ENCODE measurements at regions not wholly inside any gene's neighbourhood (a gene's known extent, or its start where the extent isn't known, plus 50 kb on each side); places are given as distances from the start of the nearest gene placed in this dataset.

GRCh38 chr2:236341721-236342120 is 77.5 kb upstream of the ASB18 start:
- no peaks in the 10 kb centered on the region for H3K9me3 Mint-ChIP-seq
- H3K36me3 Mint-ChIP-seq (ENCODE audit: low read depth): no peaks in the 10 kb centered on the region
- H3K4me1 Mint-ChIP-seq (ENCODE audit: low read depth): peaks cover 8% of the 10 kb centered on the region
- no peak overlapping the region for H3K4me3 Mint-ChIP-seq
- H3K27ac Mint-ChIP-seq: no peak overlapping the region
- H3K27me3 Mint-ChIP-seq: peaks cover 10% of the 10 kb centered on the region
- intact Hi-C loops (cut with micrococcal nuclease): no loop called here

- intact Hi-C loops (cut with micrococcal nuclease): no loop called here
- Mint-ChIP-seq H3K27ac (no peak overlapping the region), H3K9me3 (no peaks in the 10 kb centered on the region), H3K27me3 (peaks cover 6% of the 10 kb centered on the region), H3K36me3 (ENCODE audit: low read depth) (no peaks in the 10 kb centered on the region), H3K4me1 (ENCODE audit: low read depth) (peaks cover 8% of the 10 kb centered on the region), H3K4me3 (no peak overlapping the region)
Measured at GRCh38 chr2:236342507-236342906, 78.3 kb upstream of the ASB18 start.

GRCh38 chr2:236342951-236343350 is 78.7 kb upstream of the ASB18 start:
- no peak overlapping the region for H3K4me3 Mint-ChIP-seq
- H3K27ac Mint-ChIP-seq: no peak overlapping the region
- H3K36me3 Mint-ChIP-seq (ENCODE audit: low read depth): no peaks in the 10 kb centered on the region
- H3K9me3 Mint-ChIP-seq: no peaks in the 10 kb centered on the region
- H3K27me3 Mint-ChIP-seq: peaks cover 4% of the 10 kb centered on the region
- intact Hi-C loops (cut with micrococcal nuclease): no loop called here
- H3K4me1 Mint-ChIP-seq (ENCODE audit: low read depth): peaks cover 8% of the 10 kb centered on the region

DNA sequence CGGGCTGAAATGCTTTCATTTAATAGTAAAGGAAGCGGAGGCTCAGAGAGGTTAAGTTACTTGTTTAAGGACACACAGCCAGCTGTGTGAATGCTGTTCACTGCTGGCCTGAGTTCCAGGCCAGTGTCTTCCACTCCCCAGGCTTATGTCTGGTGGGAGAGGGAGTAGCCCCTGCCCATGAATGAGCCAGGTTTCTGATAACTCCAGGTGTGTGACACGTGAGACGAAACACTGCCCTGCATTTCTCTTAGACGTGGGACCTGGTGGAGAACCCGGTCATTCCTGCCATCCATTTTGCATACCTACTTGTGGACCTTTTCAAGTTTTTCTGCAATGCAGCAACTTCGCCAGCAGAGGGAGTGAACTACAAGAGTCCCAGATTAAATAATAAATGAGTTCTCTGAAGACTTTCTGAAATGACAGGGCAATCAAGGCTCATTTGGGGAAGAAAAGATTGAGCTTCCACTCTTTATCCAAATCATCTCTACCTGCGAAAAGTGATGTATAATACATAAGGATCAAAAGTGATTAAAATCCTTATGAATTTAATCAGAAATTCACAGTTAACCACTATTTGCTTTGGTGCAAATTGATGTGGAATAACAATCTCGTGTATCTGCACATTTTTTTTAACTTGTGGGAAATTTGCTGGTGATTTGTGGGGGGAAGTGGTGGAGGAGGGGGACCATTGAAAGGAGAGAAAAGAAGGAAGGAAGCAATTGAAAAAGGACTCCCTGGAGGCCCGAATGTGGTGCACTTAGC is 79.4 kb upstream of the ASB18 start:
- intact Hi-C loops (cut with micrococcal nuclease): loop anchor here (2.0 kb wide), 1 partner anchor 727 kb away; no protein-coding TSS in a partner anchor
- H3K4me3 Mint-ChIP-seq: no peak overlapping the region
- peaks cover 7% of the 10 kb centered on the region for H3K4me1 Mint-ChIP-seq (ENCODE audit: low read depth)
- peaks cover 2% of the 10 kb centered on the region for H3K27me3 Mint-ChIP-seq
- H3K27ac Mint-ChIP-seq: no peak overlapping the region
- no peaks in the 10 kb centered on the region for H3K36me3 Mint-ChIP-seq (ENCODE audit: low read depth)
- no peaks in the 10 kb centered on the region for H3K9me3 Mint-ChIP-seq

DNA sequence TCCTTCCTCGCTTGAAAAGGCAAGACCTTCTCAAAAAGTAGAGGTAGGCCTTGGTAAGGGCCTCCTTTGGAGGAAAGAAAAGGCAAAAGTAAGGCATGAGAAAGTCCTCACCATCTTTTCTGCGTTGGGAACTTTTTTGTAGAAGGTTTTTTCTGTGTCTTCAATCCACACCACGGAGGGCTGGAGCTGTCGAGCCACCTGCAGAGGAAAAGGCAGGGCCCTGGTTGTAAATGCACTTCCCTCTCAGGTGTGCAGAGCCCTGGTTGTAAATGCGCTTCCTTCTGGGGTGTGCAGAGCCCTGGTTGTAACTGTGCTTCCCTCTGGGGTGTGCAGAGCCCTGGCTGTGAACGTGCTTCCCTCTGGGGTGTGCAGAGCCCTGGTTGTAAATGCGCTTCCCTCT is 80.2 kb upstream of the ASB18 start:
- Mint-ChIP-seq H3K4me1 (ENCODE audit: low read depth) (no peaks in the 10 kb centered on the region), H3K27ac (no peak overlapping the region), H3K27me3 (peaks cover 2% of the 10 kb centered on the region), H3K9me3 (no peaks in the 10 kb centered on the region), H3K4me3 (no peak overlapping the region), H3K36me3 (ENCODE audit: low read depth) (no peaks in the 10 kb centered on the region)
- intact Hi-C loops (cut with micrococcal nuclease): loop anchor here (2.0 kb wide), 1 partner anchor 726 kb away; no protein-coding TSS in a partner anchor

DNA sequence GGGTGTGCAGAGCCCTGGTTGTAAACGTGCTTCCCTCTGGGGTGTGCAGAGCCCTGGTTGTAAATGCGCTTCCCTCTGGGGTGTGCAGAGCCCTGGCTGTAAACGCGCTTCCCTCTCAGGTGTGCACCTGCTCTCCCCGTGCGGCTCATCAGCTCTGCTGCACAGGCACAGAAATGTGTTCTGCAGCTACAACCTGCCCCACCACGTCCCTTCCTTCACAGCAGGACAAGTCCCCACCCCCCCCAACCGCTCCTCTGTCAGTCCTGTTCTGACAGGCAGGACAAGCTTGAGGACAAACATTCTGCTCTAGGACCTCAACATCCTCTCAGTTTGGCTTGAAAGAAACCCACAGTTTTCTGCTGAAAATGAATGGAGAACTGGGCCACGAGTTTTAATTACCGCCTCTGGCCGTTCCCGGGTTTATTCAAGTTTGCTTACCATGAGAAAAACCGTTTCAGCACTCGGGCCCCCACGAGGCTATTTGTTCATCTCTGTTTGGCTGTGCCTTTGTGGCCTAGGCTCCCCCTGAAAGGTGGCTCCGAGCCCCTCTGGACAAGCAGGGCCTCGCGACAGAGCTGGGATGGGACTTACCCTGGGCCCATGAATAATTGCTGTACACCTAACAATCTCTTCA is 81.0 kb upstream of the ASB18 start:
- Mint-ChIP-seq H3K27me3 (peaks cover 2% of the 10 kb centered on the region), H3K9me3 (no peaks in the 10 kb centered on the region), H3K27ac (no peak overlapping the region), H3K4me1 (ENCODE audit: low read depth) (no peaks in the 10 kb centered on the region), H3K4me3 (no peak overlapping the region), H3K36me3 (ENCODE audit: low read depth) (no peaks in the 10 kb centered on the region)
- intact Hi-C loops (cut with micrococcal nuclease): loop anchor here (2.0 kb wide), 1 partner anchor 726 kb away; no protein-coding TSS in a partner anchor

- Mint-ChIP-seq H3K27ac (no peak overlapping the region), H3K27me3 (peaks cover 2% of the 10 kb centered on the region), H3K36me3 (ENCODE audit: low read depth) (no peaks in the 10 kb centered on the region), H3K4me1 (ENCODE audit: low read depth) (no peaks in the 10 kb centered on the region), H3K4me3 (no peak overlapping the region), H3K9me3 (no peaks in the 10 kb centered on the region)
- intact Hi-C loops (cut with micrococcal nuclease): no loop called here
Measured at GRCh38 chr2:236346366-236346765, 82.2 kb upstream of the ASB18 start.

DNA sequence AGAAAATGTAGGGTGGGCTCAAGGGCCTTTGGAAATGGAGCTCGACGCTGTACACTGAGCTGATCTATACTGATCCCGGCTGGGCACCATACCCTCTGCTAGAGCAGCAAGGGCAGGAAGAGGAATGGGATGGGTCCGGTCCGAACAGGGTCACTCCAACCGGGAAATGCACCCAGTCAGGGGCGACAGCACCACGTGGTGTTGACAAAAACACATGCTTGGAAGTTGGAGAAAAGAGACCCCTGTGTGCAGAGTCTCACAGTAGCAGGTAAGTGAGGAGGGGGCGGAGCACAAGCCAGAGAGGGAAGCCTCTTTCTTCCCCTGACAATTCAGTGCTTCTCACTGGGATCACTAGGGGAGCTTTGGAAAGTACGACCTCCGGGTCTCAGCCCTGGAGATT is 84.1 kb upstream of the ASB18 start:
- peaks cover 5% of the 10 kb centered on the region for H3K27me3 Mint-ChIP-seq
- intact Hi-C loops (cut with micrococcal nuclease): no loop called here
- H3K27ac Mint-ChIP-seq: no peak overlapping the region
- no peaks in the 10 kb centered on the region for H3K4me1 Mint-ChIP-seq (ENCODE audit: low read depth)
- H3K4me3 Mint-ChIP-seq: no peak overlapping the region
- no peaks in the 10 kb centered on the region for H3K9me3 Mint-ChIP-seq
- H3K36me3 Mint-ChIP-seq (ENCODE audit: low read depth): no peaks in the 10 kb centered on the region

GRCh38 chr2:236348976-236349375 is 84.8 kb upstream of the ASB18 start:
- H3K4me1 Mint-ChIP-seq (ENCODE audit: low read depth): no peaks in the 10 kb centered on the region
- intact Hi-C loops (cut with micrococcal nuclease): no loop called here
- H3K27ac Mint-ChIP-seq: no peak overlapping the region
- H3K4me3 Mint-ChIP-seq: no peak overlapping the region
- peaks cover 5% of the 10 kb centered on the region for H3K27me3 Mint-ChIP-seq
- no peaks in the 10 kb centered on the region for H3K36me3 Mint-ChIP-seq (ENCODE audit: low read depth)
- H3K9me3 Mint-ChIP-seq: no peaks in the 10 kb centered on the region

DNA sequence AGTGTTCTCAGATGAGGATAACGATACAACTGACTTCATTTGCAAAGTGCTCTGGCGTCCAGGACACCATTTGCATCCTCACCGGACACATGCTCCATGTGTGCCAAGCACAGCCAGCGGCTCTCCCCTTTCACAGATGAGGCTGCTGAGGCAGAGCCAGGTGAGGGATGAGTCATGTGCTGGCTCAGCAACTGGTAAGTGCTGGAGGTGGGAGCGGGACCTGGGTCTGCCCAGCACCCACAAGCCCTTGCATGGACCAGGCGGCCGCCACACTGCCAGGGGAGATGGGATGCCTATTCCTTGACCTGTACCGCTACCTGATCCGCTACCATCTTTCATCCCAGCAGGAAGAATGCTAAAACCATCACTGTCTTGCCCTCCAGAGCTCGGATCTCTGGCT is 86.2 kb upstream of the ASB18 start:
- H3K27me3 Mint-ChIP-seq: peaks cover 5% of the 10 kb centered on the region
- H3K4me3 Mint-ChIP-seq: no peak overlapping the region
- H3K36me3 Mint-ChIP-seq (ENCODE audit: low read depth): no peaks in the 10 kb centered on the region
- H3K9me3 Mint-ChIP-seq: no peaks in the 10 kb centered on the region
- H3K27ac Mint-ChIP-seq: no peak overlapping the region
- no peaks in the 10 kb centered on the region for H3K4me1 Mint-ChIP-seq (ENCODE audit: low read depth)
- intact Hi-C loops (cut with micrococcal nuclease): loop anchor here (10.0 kb wide), 1 partner anchor 164 kb away; no protein-coding TSS in a partner anchor

DNA sequence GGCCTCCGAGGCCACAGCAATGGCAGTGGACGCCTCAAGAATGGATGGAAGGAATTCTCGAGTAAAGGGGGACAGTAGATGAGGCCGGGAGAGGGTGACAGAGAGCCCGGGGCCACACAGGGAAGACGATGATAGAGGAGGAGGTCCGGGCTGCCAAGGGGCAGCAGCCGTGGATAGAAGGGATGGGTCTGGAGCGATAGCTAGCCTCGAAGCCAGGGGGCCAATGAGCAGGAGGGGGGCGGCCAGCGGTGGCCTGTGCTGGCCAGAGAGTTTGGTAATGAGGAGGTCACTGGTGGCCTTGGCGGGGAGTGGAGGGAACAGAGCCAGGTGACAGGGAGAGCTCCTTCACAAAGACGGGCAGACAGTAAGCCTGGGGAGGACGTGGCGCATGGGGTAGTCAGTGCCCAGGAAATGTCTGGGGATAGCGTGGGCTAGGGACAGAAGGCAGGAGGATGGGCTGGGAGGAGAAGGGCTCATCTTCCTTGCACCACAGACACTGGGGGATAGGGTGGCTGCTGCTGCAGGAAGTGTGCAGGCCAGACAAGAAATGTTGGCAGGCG is 87.8 kb upstream of the ASB18 start:
- intact Hi-C loops (cut with micrococcal nuclease): loop anchor here (10.0 kb wide), 1 partner anchor 163 kb away; no protein-coding TSS in a partner anchor
- Mint-ChIP-seq H3K4me1 (ENCODE audit: low read depth) (no peaks in the 10 kb centered on the region), H3K36me3 (ENCODE audit: low read depth) (no peaks in the 10 kb centered on the region), H3K27me3 (peaks cover 5% of the 10 kb centered on the region), H3K27ac (no peak overlapping the region), H3K9me3 (no peaks in the 10 kb centered on the region), H3K4me3 (no peak overlapping the region)

- intact Hi-C loops (cut with micrococcal nuclease): loop anchor here (1.0 to 10.0 kb wide), 3 partner anchors 162 to 719 kb away; no protein-coding TSS in a partner anchor
- H3K36me3 Mint-ChIP-seq (ENCODE audit: low read depth): no peaks in the 10 kb centered on the region
- H3K4me3 Mint-ChIP-seq: no peak overlapping the region
- no peaks in the 10 kb centered on the region for H3K4me1 Mint-ChIP-seq (ENCODE audit: low read depth)
- H3K9me3 Mint-ChIP-seq: no peaks in the 10 kb centered on the region
- no peak overlapping the region for H3K27ac Mint-ChIP-seq
- H3K27me3 Mint-ChIP-seq: peaks cover 5% of the 10 kb centered on the region
Measured at GRCh38 chr2:236352761-236353593, 88.8 kb upstream of the ASB18 start.

DNA sequence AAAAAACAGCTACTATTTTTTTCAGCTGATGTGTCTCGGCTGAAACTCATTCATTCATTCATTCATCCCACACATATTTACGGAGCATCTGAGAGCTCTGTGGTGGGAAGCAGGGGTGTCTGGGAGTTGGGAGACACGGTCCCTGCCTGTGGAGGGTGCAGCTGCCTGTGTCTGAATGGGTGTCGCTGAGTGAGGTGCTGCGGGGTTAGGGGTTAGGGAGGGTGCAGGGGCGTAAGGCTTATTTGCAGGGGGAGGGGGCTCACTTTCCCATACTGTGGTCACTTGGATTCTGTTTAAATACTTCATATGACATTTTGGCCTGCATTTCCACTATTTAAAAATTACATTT is 89.4 kb upstream of the ASB18 start:
- no peak overlapping the region for H3K27ac Mint-ChIP-seq
- H3K27me3 Mint-ChIP-seq: peaks cover 5% of the 10 kb centered on the region
- H3K4me3 Mint-ChIP-seq: no peak overlapping the region
- no peaks in the 10 kb centered on the region for H3K9me3 Mint-ChIP-seq
- intact Hi-C loops (cut with micrococcal nuclease): loop anchor here (1.0 to 10.0 kb wide), 3 partner anchors 161 to 719 kb away; no protein-coding TSS in a partner anchor
- H3K4me1 Mint-ChIP-seq (ENCODE audit: low read depth): no peaks in the 10 kb centered on the region
- no peaks in the 10 kb centered on the region for H3K36me3 Mint-ChIP-seq (ENCODE audit: low read depth)
